ENCODE measurements at regions not wholly inside any gene's neighbourhood (a gene's known extent, or its start where the extent isn't known, plus 50 kb on each side); places are given as distances from the start of the nearest gene placed in this dataset.
"Not testable (repeated sequence)": the region's sequence is repeated elsewhere in the genome, so short reads cannot be mapped to it uniquely, and the experiment has no call there.

- intact Hi-C loops (cut with DNase I; ENCODE audit: low total_unique reads), result no loop called here
- Histone ChIP-seq H3K4me3 (no peak overlapping the region), H3K36me3 (no peaks in the 10 kb centered on the region), H3K27ac (no peak overlapping the region), H3K9me3 (no peaks in the 10 kb centered on the region), H3K27me3 (peaks cover 0 to 9% of the 10 kb centered on the region in 2 donors), H3K4me1 (no peaks in the 10 kb centered on the region)
- peak in 1 of 2 donors; percentile 29 for DNase-seq
- no peak for TF ChIP-seq CTCF (IDR thresholded peaks at IDR 0.05)
Measured at GRCh38 chr2:242002944-242003343, 133.4 kb downstream of the RTP5 start.

GRCh38 chr2:242004223-242004901 is 134.8 kb downstream of the RTP5 start:
- H3K9me3 ChIP-seq, result no peaks in the 10 kb centered on the region
- peak in 1 of 2 donors; percentile 27 for DNase-seq
- H3K27ac ChIP-seq, result no peak overlapping the region
- H3K27me3 ChIP-seq, result peaks cover 0 to 6% of the 10 kb centered on the region in 2 donors
- H3K4me1 ChIP-seq, result no peaks in the 10 kb centered on the region
- H3K4me3 ChIP-seq, result no peak overlapping the region
- no peak for TF ChIP-seq CTCF (IDR thresholded peaks at IDR 0.05)
- H3K36me3 ChIP-seq, result no peaks in the 10 kb centered on the region
- intact Hi-C loops (cut with DNase I; ENCODE audit: low total_unique reads), result no loop called here

DNA sequence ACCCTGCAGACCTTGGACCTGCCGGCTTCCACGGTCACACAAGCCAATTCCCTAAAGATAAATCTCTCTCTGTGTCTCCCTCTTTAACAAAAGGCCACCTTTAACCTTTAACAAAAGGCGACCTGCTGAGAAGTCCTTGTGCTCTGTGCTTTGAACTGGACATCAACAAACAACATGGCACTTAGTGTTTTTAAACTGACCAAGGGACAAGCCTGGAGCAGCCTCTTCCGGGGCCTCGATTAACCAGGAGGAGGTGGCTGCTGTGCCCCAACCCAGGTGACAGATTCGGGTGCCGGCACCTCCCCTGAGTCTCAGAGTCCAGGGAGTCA is 135.3 kb downstream of the RTP5 start:
- no peak for TF ChIP-seq CTCF (IDR thresholded peaks at IDR 0.05)
- Histone ChIP-seq H3K4me1 (no peaks in the 10 kb centered on the region), H3K27ac (no peak overlapping the region), H3K4me3 (no peak overlapping the region), H3K36me3 (no peaks in the 10 kb centered on the region), H3K27me3 (peaks cover 0 to 6% of the 10 kb centered on the region in 2 donors), H3K9me3 (no peaks in the 10 kb centered on the region)
- peak in 1 of 2 donors; percentile 28 for DNase-seq
- intact Hi-C loops (cut with DNase I; ENCODE audit: low total_unique reads), result no loop called here

DNA sequence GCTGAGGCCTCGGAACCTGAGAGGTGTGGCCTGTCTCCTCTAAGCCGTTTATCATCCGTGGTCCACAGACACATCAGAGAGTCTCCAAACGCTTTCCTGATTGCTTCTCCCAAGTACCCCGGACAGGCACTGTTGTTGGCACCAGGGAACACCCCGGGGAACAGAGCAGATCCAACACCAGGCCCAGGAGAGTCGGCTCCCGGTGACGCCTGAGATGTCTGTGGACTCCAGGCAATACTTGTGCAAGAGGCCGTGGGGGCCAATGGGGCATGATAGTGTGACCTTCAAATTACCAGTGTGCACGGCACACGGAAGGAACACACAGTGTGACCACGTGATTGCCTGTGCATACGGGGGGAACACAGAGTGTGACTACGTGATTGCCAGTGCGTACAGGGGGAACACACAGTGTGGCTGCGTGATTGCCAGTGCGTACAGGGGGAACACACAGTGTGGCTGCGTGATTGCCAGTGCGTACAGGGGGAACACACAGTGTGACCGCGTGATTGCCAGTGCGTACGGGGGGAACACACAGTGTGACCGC is 136.6 kb downstream of the RTP5 start:
- peak in 1 of 2 donors; percentile 38 for DNase-seq
- H3K4me1 ChIP-seq; H3K4me3 ChIP-seq; H3K9me3 ChIP-seq; intact Hi-C loops (cut with DNase I; ENCODE audit: low total_unique reads); H3K36me3 ChIP-seq; H3K27me3 ChIP-seq; H3K27ac ChIP-seq: not testable (repeated sequence)

- intact Hi-C loops (cut with DNase I; ENCODE audit: low total_unique reads); DNase-seq; H3K4me3 ChIP-seq; H3K27me3 ChIP-seq; H3K9me3 ChIP-seq; H3K36me3 ChIP-seq; H3K4me1 ChIP-seq; H3K27ac ChIP-seq: not testable (repeated sequence)
Measured at GRCh38 chr2:242008908-242009307, 139.4 kb downstream of the RTP5 start.

DNA sequence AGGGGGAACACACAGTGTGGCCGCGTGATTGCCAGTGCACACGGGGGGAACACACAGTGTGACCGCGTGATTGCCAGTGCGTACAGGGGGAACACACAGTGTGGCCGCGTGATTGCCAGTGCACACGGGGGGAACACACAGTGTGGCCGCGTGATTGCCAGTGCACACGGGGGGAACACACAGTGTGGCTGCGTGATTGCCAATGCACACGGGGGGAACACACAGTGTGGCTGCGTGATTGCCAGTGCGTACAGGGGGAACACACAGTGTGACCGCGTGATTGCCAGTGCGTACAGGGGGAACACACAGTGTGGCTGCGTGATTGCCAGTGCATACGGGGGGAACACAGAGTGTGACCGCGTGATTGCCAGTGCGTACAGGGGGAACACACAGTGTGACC is 140.3 kb downstream of the RTP5 start:
- intact Hi-C loops (cut with DNase I; ENCODE audit: low total_unique reads); H3K9me3 ChIP-seq; H3K27me3 ChIP-seq; H3K4me3 ChIP-seq; DNase-seq; H3K27ac ChIP-seq; H3K36me3 ChIP-seq; H3K4me1 ChIP-seq: not testable (repeated sequence)

DNA sequence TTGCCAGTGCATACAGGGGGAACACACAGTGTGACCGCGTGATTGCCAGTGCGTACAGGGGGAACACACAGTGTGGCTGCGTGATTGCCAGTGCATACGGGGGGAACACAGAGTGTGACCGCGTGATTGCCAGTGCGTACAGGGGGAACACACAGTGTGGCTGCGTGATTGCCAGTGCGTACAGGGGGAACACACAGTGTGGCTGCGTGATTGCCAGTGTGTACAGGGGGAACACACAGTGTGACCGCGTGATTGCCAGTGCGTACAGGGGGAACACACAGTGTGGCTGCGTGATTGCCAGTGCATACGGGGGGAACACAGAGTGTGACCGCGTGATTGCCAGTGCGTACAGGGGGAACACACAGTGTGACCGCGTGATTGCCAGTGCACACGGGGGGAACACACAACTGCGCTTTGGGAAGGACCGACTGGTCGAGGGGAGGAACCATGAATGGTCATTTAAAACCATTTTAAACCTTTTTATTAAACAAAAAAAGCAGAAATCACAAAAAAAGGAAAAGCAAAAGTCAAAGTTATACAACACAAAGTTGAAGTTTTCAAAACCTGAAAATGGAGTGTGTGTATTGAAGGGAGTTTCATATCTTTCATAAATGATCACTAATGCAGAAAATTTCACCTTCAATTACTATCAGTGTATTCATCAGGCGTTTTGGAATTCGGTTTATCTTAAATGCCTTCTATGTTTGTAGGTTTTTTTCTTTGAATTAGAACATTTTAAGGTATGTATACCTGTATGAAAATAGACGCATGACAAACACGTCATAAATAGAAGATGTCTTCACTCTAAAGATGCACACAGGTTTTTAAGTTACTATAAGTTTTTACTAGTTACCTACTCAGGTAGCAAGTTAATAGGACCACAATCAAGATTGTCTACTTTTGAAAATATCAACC is 141.0 kb downstream of the RTP5 start:
- H3K36me3 ChIP-seq; intact Hi-C loops (cut with DNase I; ENCODE audit: low total_unique reads); H3K27ac ChIP-seq; DNase-seq; H3K4me1 ChIP-seq; H3K4me3 ChIP-seq; H3K9me3 ChIP-seq; H3K27me3 ChIP-seq: not testable (repeated sequence)
